ENCODE measurements at regions not wholly inside any gene's neighbourhood (a gene's known extent, or its start where the extent isn't known, plus 50 kb on each side); places are given as distances from the start of the nearest gene placed in this dataset.
A peak's percentile ranks its signal among the peaks of the same experiment; 100 is the strongest.

- ATAC-seq (ENCODE audit: insufficient number of reproducible peaks, low FRiP score, low read depth) = no peak
- H3K27ac ChIP-seq = peak overlapping the region; percentile 93 to 99
- no peaks in the 10 kb centered on the region for H3K36me3 ChIP-seq
- TF ChIP-seq, protein P1, sequence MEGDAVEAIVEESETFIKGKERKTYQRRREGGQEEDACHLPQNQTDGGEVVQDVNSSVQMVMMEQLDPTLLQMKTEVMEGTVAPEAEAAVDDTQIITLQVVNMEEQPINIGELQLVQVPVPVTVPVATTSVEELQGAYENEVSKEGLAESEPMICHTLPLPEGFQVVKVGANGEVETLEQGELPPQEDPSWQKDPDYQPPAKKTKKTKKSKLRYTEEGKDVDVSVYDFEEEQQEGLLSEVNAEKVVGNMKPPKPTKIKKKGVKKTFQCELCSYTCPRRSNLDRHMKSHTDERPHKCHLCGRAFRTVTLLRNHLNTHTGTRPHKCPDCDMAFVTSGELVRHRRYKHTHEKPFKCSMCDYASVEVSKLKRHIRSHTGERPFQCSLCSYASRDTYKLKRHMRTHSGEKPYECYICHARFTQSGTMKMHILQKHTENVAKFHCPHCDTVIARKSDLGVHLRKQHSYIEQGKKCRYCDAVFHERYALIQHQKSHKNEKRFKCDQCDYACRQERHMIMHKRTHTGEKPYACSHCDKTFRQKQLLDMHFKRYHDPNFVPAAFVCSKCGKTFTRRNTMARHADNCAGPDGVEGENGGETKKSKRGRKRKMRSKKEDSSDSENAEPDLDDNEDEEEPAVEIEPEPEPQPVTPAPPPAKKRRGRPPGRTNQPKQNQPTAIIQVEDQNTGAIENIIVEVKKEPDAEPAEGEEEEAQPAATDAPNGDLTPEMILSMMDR (IDR thresholded peaks at IDR 0.05) = no peak
- no peaks in the 10 kb centered on the region for H3K27me3 ChIP-seq (replicated peaks; ENCODE audit: insufficient read depth)
- DNase-seq (ENCODE audit: low spot score) = no peak
- peaks cover 26 to 46% of the 10 kb centered on the region in 2 donors for H3K4me1 ChIP-seq (ENCODE audit: control insufficient read depth in 1 of 2, low read depth in 2 of 2)
- no peak overlapping the region for H3K4me3 ChIP-seq
- no peaks in the 10 kb centered on the region for H3K9me3 ChIP-seq
Measured at GRCh38 chr1:234989479-234990327, 138.9 kb downstream of the TOMM20 start.

DNA sequence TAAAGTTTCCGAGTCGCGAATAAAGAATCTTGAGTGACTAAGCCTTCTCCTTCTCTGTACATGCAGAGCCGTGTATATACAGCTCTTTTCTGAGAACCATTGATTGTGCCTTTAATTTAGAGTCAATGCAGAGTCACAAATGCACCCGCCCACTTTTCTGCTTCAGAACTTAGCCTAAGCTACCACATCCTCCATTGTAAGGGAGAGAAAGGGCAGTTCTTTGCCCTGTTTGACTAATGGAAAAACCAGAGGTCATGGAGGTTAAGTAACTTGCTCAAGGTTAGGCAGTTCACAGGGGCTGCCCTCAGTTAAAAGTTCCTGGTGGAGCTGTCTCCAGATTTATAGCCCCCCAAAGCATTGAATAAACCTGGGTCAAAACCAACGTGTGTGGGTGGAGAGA is 139.6 kb downstream of the TOMM20 start:
- Histone ChIP-seq H3K27me3 (replicated peaks; ENCODE audit: insufficient read depth) (no peaks in the 10 kb centered on the region), H3K9me3 (no peaks in the 10 kb centered on the region), H3K4me1 (ENCODE audit: control insufficient read depth in 1 of 2, low read depth in 2 of 2) (peaks cover 27 to 53% of the 10 kb centered on the region in 2 donors), H3K4me3 (no peak overlapping the region), H3K27ac (peak overlapping the region; percentile 93 to 99), H3K36me3 (no peaks in the 10 kb centered on the region)
- TF ChIP-seq, protein P1 (IDR thresholded peaks at IDR 0.05) = no peak
- ATAC-seq (ENCODE audit: insufficient number of reproducible peaks, low FRiP score, low read depth) = no peak
- DNase-seq (ENCODE audit: low spot score) = no peak

- no peak overlapping the region for H3K4me3 ChIP-seq
- ATAC-seq (ENCODE audit: insufficient number of reproducible peaks, low FRiP score, low read depth) (no peak), DNase-seq (ENCODE audit: low spot score) (no peak)
- no peaks in the 10 kb centered on the region for H3K27me3 ChIP-seq (replicated peaks; ENCODE audit: insufficient read depth)
- peak overlapping the region; percentile 93 to 99 for H3K27ac ChIP-seq
- no peaks in the 10 kb centered on the region for H3K36me3 ChIP-seq
- H3K4me1 ChIP-seq (ENCODE audit: control insufficient read depth in 1 of 2, low read depth in 2 of 2) = peaks cover 27 to 58% of the 10 kb centered on the region in 2 donors
- TF ChIP-seq, protein P1 (IDR thresholded peaks at IDR 0.05) = no peak
- no peaks in the 10 kb centered on the region for H3K9me3 ChIP-seq
Measured at GRCh38 chr1:234988536-234988935, 140.1 kb downstream of the TOMM20 start.

DNA sequence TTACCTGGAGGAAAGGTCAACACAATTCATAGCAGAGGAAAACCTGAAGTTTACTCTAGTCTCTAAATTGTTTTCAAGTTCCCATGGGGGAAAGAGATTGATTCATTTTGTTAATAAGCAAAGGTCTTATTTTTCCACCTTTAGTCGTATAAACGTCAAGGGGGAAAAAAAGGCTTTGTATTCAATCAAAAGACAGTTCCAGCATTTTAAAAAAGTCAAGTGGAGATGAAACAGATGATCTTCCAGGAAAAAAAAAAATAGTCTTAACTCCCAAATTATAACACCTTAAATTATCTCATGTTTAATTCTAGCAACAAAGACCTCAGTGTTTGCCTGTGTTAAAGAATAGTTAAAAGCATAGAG is 140.5 kb downstream of the TOMM20 start:
- Histone ChIP-seq H3K4me3 (no peak overlapping the region), H3K9me3 (no peaks in the 10 kb centered on the region), H3K36me3 (no peaks in the 10 kb centered on the region), H3K27ac (peak overlapping the region; percentile 93 to 99), H3K27me3 (replicated peaks; ENCODE audit: insufficient read depth) (no peaks in the 10 kb centered on the region), H3K4me1 (ENCODE audit: control insufficient read depth in 1 of 2, low read depth in 2 of 2) (peaks cover 27 to 59% of the 10 kb centered on the region in 2 donors)
- TF ChIP-seq, protein P1 (IDR thresholded peaks at IDR 0.05) = no peak
- ATAC-seq (ENCODE audit: insufficient number of reproducible peaks, low FRiP score, low read depth) (no peak), DNase-seq (ENCODE audit: low spot score) (no peak)

GRCh38 chr1:234987415-234988154 is 141.1 kb downstream of the TOMM20 start:
- no peaks in the 10 kb centered on the region for H3K27me3 ChIP-seq (replicated peaks; ENCODE audit: insufficient read depth)
- no peaks in the 10 kb centered on the region for H3K36me3 ChIP-seq
- no peak overlapping the region for H3K4me3 ChIP-seq
- peak overlapping the region; percentile 93 to 99 for H3K27ac ChIP-seq
- peak; percentile 73 for DNase-seq (ENCODE audit: low spot score)
- ATAC-seq (ENCODE audit: insufficient number of reproducible peaks, low FRiP score, low read depth) = peak; percentile 66
- TF ChIP-seq, protein P1 (IDR thresholded peaks at IDR 0.05) = no peak
- H3K4me1 ChIP-seq (ENCODE audit: control insufficient read depth in 1 of 2, low read depth in 2 of 2) = peaks cover 27 to 65% of the 10 kb centered on the region in 2 donors
- H3K9me3 ChIP-seq = no peaks in the 10 kb centered on the region

Data from thoracic aorta (tissue), 2 donors.